HCT116 (cell line): ENCODE measurements at regions not wholly inside any gene's neighbourhood (a gene's known extent, or its start where the extent isn't known, plus 50 kb on each side); places are given as distances from the start of the nearest gene placed in this dataset.

Experiments
- ATAC-seq: fragments of 200-7000 bp; cut with Tn5 transposase; 2 replicates; pipeline ENCODE4 v1.9.1; 2020; ENCODE audit warnings: mild to moderate bottlenecking, moderate library complexity
- BruUV-seq: library from RNA; stranded (reverse); fragments of 400-500 nt; replicated peaks from 2 replicates; lab custom pipeline; 2021; lab: Mats Ljungman, UMichigan
- CTCF ChIA-PET: fragments of 300-600 bp; sonication (Branson Sonifier 250); formaldehyde crosslinking; loops from one replicate; lab custom pipeline; 2021; ENCODE audit warnings: antibody characterized with exemption; lab: Charles Lee
- POLR2A ChIA-PET: fragments of 300-600, 350-600 bp; sonication (Branson Sonifier 250); formaldehyde crosslinking; loops from one replicate; lab custom pipeline; 2021; ENCODE audit warnings: antibody characterized with exemption; lab: Charles Lee
- RAD21 ChIA-PET, 2 experiments: fragments of 300-600 bp; sonication (Branson Sonifier 250); formaldehyde crosslinking; loops; one replicate each; lab custom pipeline; 2023; ENCODE audit warnings: low total read pairs in 2 of 2; ENCODE audit not compliant: uncharacterized antibody in 2 of 2, unreplicated experiment in 2 of 2, low non-redundant PET in 1 of 2; lab: Charles Lee
- DNase-seq: peaks from one replicate; pipeline ENCODE4 v3.0.0-alpha.2; 2010; ENCODE audit warnings: low read depth, low spot score
- H2AFZ ChIP-seq: fragments of 200-600 bp; shearing (Covaris generic), sonication (generic); 2 replicates; pipeline ENCODE4 v1.6.1; 2017; ENCODE audit warnings: low read depth, mixed run types, mixed read lengths, antibody characterized with exemption, low read length; ENCODE audit not compliant: poor library complexity, severe bottlenecking
- H3K27ac ChIP-seq: 2 replicates; pipeline ENCODE4 v1.5.1; 2012; ENCODE audit warnings: low read depth, low read length
- H3K27me3 ChIP-seq: fragments of 200-600 bp; sonication (generic); 2 replicates; pipeline ENCODE4 v1.6.1; 2016; ENCODE audit warnings: mixed run types, low read length, mixed read lengths; ENCODE audit not compliant: insufficient read depth
- H3K36me3 ChIP-seq, 2 experiments: fragments of 200-500 bp in 1 of 2; fragments of 200-600 bp in 1 of 2; sonication (Bioruptor generic) in 1 of 2; sonication (generic) in 1 of 2; 2 replicates each; pipeline versions ENCODE4 v1.5.1 to v1.6.1; 2014 to 2016; ENCODE audit warnings: low read length in 2 of 2, inconsistent platforms in 1 of 2, mixed read lengths in 1 of 2, mixed run types in 1 of 2; ENCODE audit not compliant: insufficient read depth in 2 of 2, control insufficient read depth in 1 of 2
- H3K4me1 ChIP-seq, 2 experiments: fragments of 200-600 bp in 1 of 2; sonication (generic) in 1 of 2; 2 replicates each; pipeline versions ENCODE4 v1.5.1 to v1.6.1; 2012 to 2017; ENCODE audit warnings: low read length in 2 of 2, inconsistent platforms in 1 of 2, mild to moderate bottlenecking in 1 of 2, mixed read lengths in 1 of 2, mixed run types in 1 of 2, moderate library complexity in 1 of 2; ENCODE audit not compliant: insufficient read depth in 2 of 2, control insufficient read depth in 1 of 2
- H3K4me2 ChIP-seq: fragments of 200-600 bp; sonication (generic); 2 replicates; pipeline ENCODE4 v1.6.1; 2017; ENCODE audit warnings: mixed run types, low read length, mixed read lengths
- H3K4me3 ChIP-seq, 2 experiments: fragments of 200-600 bp in 1 of 2; sonication (generic) in 1 of 2; replicated peaks in 1 of 2; 2 replicates each; pipeline ENCODE4 v1.5.1; 2011 to 2016; ENCODE audit warnings: low read length in 2 of 2, control low read depth in 1 of 2, low read depth in 1 of 2, mild to moderate bottlenecking in 1 of 2, mixed read lengths in 1 of 2, mixed run types in 1 of 2
- H3K79me2 ChIP-seq: fragments of 200-600 bp; sonication (generic); 2 replicates; pipeline ENCODE4 v1.6.1; 2017; ENCODE audit warnings: mild to moderate bottlenecking, mixed run types, low read length, moderate library complexity, mixed read lengths; ENCODE audit not compliant: insufficient read depth
- H3K9ac ChIP-seq: fragments of 200-600 bp; sonication (generic); 2 replicates; pipeline ENCODE4 v1.6.1; 2016; ENCODE audit warnings: low read length, mixed read lengths
- H3K9me2 ChIP-seq: fragments of 200-600 bp; sonication (generic), shearing (Covaris generic); 2 replicates; pipeline ENCODE4 v1.6.1; 2017; ENCODE audit warnings: mixed run types, mild to moderate bottlenecking, moderate library complexity; ENCODE audit not compliant: insufficient read depth
- H3K9me3 ChIP-seq, 2 experiments: fragments of 200-500 bp in 1 of 2; fragments of 200-600 bp in 1 of 2; sonication (Bioruptor generic) in 1 of 2; sonication (generic) in 1 of 2; 2 replicates each; pipeline ENCODE4 v1.6.1; 2014 to 2017; ENCODE audit warnings: low read length in 2 of 2, mixed read lengths in 2 of 2, inconsistent platforms in 1 of 2, low read depth in 1 of 2, mild to moderate bottlenecking in 1 of 2, mixed run types in 1 of 2, moderate library complexity in 1 of 2; ENCODE audit not compliant: control insufficient read depth in 1 of 2, insufficient read depth in 1 of 2
- H4K20me1 ChIP-seq: fragments of 200-600 bp; sonication (generic), shearing (Covaris generic); 2 replicates; pipeline ENCODE4 v1.6.1; 2017; ENCODE audit warnings: mixed run types, mild to moderate bottlenecking, moderate library complexity; ENCODE audit not compliant: insufficient read depth
- CEBPB ChIP-seq: IDR thresholded peaks from 2 replicates; pipeline ENCODE4 v1.6.1; 2012; ENCODE audit warnings: low read depth
- EZH2phosphoT487 ChIP-seq: fragments of 200-600 bp; IDR thresholded peaks from 2 replicates; pipeline ENCODE4 v1.6.1; 2018; ENCODE audit warnings: antibody characterized with exemption, borderline replicate concordance
- FOSL1 ChIP-seq: IDR thresholded peaks from 2 replicates; pipeline ENCODE4 v1.6.1; 2012; ENCODE audit warnings: low read depth
- MAX ChIP-seq: IDR thresholded peaks from 2 replicates; pipeline ENCODE4 v1.6.1; 2012
- POLR2A ChIP-seq: IDR thresholded peaks from 2 replicates; pipeline ENCODE4 v1.7.0; 2011; ENCODE audit warnings: borderline replicate concordance; ENCODE audit not compliant: insufficient read depth, insufficient read length; ENCODE audit errors: extremely low read depth
- POLR2AphosphoS5 ChIP-seq: IDR thresholded peaks from 2 replicates; pipeline ENCODE4 v1.6.1; 2011; ENCODE audit warnings: mild to moderate bottlenecking, low read depth, low read length, moderate library complexity
- RAD21 ChIP-seq: IDR thresholded peaks from 2 replicates; pipeline ENCODE4 v1.6.1; 2012; ENCODE audit warnings: low read depth, mild to moderate bottlenecking
- SIN3A ChIP-seq: IDR thresholded peaks from 2 replicates; pipeline ENCODE4 v1.6.1; 2012; ENCODE audit warnings: low read depth
- SP1 ChIP-seq: IDR thresholded peaks from 2 replicates; pipeline ENCODE4 v1.6.1; 2012; ENCODE audit warnings: low read depth
- SRF ChIP-seq: IDR thresholded peaks from 2 replicates; pipeline ENCODE4 v1.6.1; 2012; ENCODE audit warnings: low read depth
- TCF7L2 ChIP-seq: IDR thresholded peaks from 2 replicates; pipeline ENCODE4 v1.7.0; 2011; ENCODE audit warnings: borderline replicate concordance, inconsistent platforms; ENCODE audit not compliant: insufficient read depth, insufficient read length; ENCODE audit errors: extremely low read depth
- YY1 ChIP-seq: IDR thresholded peaks from 2 replicates; pipeline ENCODE4 v1.6.1; 2011; ENCODE audit warnings: low read length, low read depth, moderate library complexity, mild to moderate bottlenecking; ENCODE audit not compliant: insufficient replicate concordance; ENCODE audit errors: extremely low read depth
- ZBTB33 ChIP-seq: IDR thresholded peaks from 2 replicates; pipeline ENCODE4 v1.6.1; 2011; ENCODE audit warnings: mild to moderate bottlenecking, low read length, moderate library complexity; ENCODE audit not compliant: insufficient replicate concordance; ENCODE audit errors: extremely low read depth
- ZNF274 ChIP-seq: fragments of 200-500 bp; sonication (Bioruptor generic); IDR thresholded peaks from 2 replicates; pipeline ENCODE4 v1.6.1; 2014; ENCODE audit warnings: mild to moderate bottlenecking, low read depth, low read length, inconsistent platforms
- intact Hi-C: fragments of 100-400 bp; cut with micrococcal nuclease; formaldehyde crosslinking; loops from 2 replicates; pipeline ENCODE4 v1.10.0; 2022

GRCh38 chr6:159116343-159116742, 52.9 kb upstream of the FNDC1 start:
- RAD21 ChIA-PET = no interaction called here
- ATAC-seq = no peak
- intact Hi-C loops = loop anchor here (10.0 kb wide), 1 partner anchor 312 kb away; no protein-coding TSS in a partner anchor
- H3K27ac ChIP-seq = no peak overlapping the region
- H3K27me3 ChIP-seq = no peaks in the 10 kb centered on the region
- H3K9me3 ChIP-seq = no peaks in the 10 kb centered on the region
- POLR2A ChIA-PET = no interaction called here
- no peak overlapping the region for H3K4me2 ChIP-seq
- H3K4me3 ChIP-seq = no peak overlapping the region
- H3K36me3 ChIP-seq = no peaks in the 10 kb centered on the region
- DNase-seq = no peak
- CTCF ChIA-PET = no interaction called here
- H3K9me2 ChIP-seq = no peaks in the 10 kb centered on the region
- no peaks in the 10 kb centered on the region for H4K20me1 ChIP-seq
- H3K4me1 ChIP-seq = no peaks in the 10 kb centered on the region
- H3K9ac ChIP-seq = no peak overlapping the region
- TF ChIP-seq POLR2AphosphoS5 = no peak
- TF ChIP-seq ZNF274 = no peak
- TF ChIP-seq ZBTB33 = no peak
- no peak for TF ChIP-seq CEBPB
- no peak for TF ChIP-seq SIN3A
- no peak for TF ChIP-seq MAX
- TF ChIP-seq POLR2A = no peak
- TF ChIP-seq YY1 = no peak
- TF ChIP-seq SRF = no peak
- no peak for TF ChIP-seq TCF7L2
- no peak for TF ChIP-seq RAD21
- no peak for TF ChIP-seq SP1
- TF ChIP-seq FOSL1 = no peak
- TF ChIP-seq EZH2phosphoT487 = no peak
- TF ChIP-seq, all 23 proteins: peak for 0
- no TSS peak for BruUV-seq
- Histone ChIP-seq H3K79me2 (no peaks in the 10 kb centered on the region), H2AFZ (no peak overlapping the region)
